A673 (cell line): ENCODE measurements at regions not wholly inside any gene's neighbourhood (a gene's known extent, or its start where the extent isn't known, plus 50 kb on each side); places are given as distances from the start of the nearest gene placed in this dataset.

Experiments
- BruUV-seq: library from RNA; stranded (reverse); fragments of 400-500 nt; replicated peaks from 2 replicates; lab custom pipeline; 2021; lab: Mats Ljungman, UMichigan
- CTCF ChIA-PET: fragments of 300-600 bp; sonication (Branson Sonifier 250); formaldehyde crosslinking; loops from one replicate; lab custom pipeline; 2022; ENCODE audit warnings: antibody characterized with exemption; lab: Charles Lee
- POLR2A ChIA-PET: fragments of 300-600 bp; sonication (Branson Sonifier 250); formaldehyde crosslinking; loops from one replicate; lab custom pipeline; 2022; ENCODE audit warnings: antibody characterized with exemption; ENCODE audit not compliant: low non-redundant PET; lab: Charles Lee
- DNase-seq: peaks from one replicate; pipeline ENCODE4 v3.0.0-alpha.2; 2015; ENCODE audit warnings: low spot score
- H3K27ac ChIP-seq: fragments of 200-600 bp; sonication (generic); 2 replicates; pipeline ENCODE4 v1.5.1; 2016; ENCODE audit warnings: mixed run types, low read depth, mild to moderate bottlenecking, mixed read lengths, antibody characterized with exemption, low read length; ENCODE audit not compliant: poor library complexity, severe bottlenecking
- H3K27me3 ChIP-seq: fragments of 200-600 bp; sonication (generic); replicated peaks from 2 replicates; pipeline ENCODE4 v1.6.1; 2017; ENCODE audit warnings: mixed run types, low read depth, mild to moderate bottlenecking, mixed read lengths, antibody characterized with exemption, low read length; ENCODE audit not compliant: insufficient read depth, poor library complexity
- H3K36me3 ChIP-seq: fragments of 200-600 bp; sonication (generic); 2 replicates; pipeline ENCODE4 v1.6.1; 2016; ENCODE audit warnings: mixed run types, mild to moderate bottlenecking, mixed read lengths, antibody characterized with exemption, low read length; ENCODE audit not compliant: insufficient read depth, poor library complexity, severe bottlenecking
- H3K4me1 ChIP-seq: fragments of 200-600 bp; sonication (generic); 2 replicates; pipeline ENCODE4 v1.6.1; 2017; ENCODE audit warnings: mixed run types, mild to moderate bottlenecking, mixed read lengths, antibody characterized with exemption, low read length; ENCODE audit not compliant: insufficient read depth, poor library complexity, severe bottlenecking
- H3K4me3 ChIP-seq: fragments of 200-600 bp; sonication (generic); 2 replicates; pipeline ENCODE4 v1.5.1; 2016; ENCODE audit warnings: low read depth, mixed run types, mild to moderate bottlenecking, mixed read lengths, low read length; ENCODE audit not compliant: poor library complexity, severe bottlenecking
- H3K9me3 ChIP-seq: fragments of 200-600 bp; sonication (generic); 2 replicates; pipeline ENCODE4 v1.6.1; 2016; ENCODE audit warnings: mixed run types, low read depth, mild to moderate bottlenecking, mixed read lengths, antibody characterized with exemption, low read length; ENCODE audit not compliant: poor library complexity, severe bottlenecking
- CTCF ChIP-seq: fragments of 300-800, 200-600 bp; sonication (generic); conservative IDR thresholded peaks from 2 replicates; pipeline ENCODE4 v1.5.1; 2017; ENCODE audit warnings: low read depth, mild to moderate bottlenecking, antibody characterized with exemption, low read length, moderate library complexity, mixed read lengths
- EZH2 ChIP-seq: fragments of 200-600 bp; sonication (generic); IDR thresholded peaks from 2 replicates; pipeline ENCODE4 v1.6.1; 2017; ENCODE audit warnings: borderline replicate concordance, low read depth, mild to moderate bottlenecking, mixed read lengths, antibody characterized with exemption, low read length; ENCODE audit not compliant: poor library complexity, severe bottlenecking
- intact Hi-C: fragments of 100-400 bp; cut with micrococcal nuclease; formaldehyde crosslinking; loops from one replicate; pipeline ENCODE4 v1.10.0; 2022; ENCODE audit not compliant: unreplicated experiment

- H3K9me3 ChIP-seq: no peaks in the 10 kb centered on the region
- TF ChIP-seq EZH2 (no peak), CTCF (no peak)
- no peak for DNase-seq
- no peaks in the 10 kb centered on the region for H3K36me3 ChIP-seq
- no peaks in the 10 kb centered on the region for H3K4me1 ChIP-seq
- BruUV-seq: no TSS peak
- intact Hi-C loops: no loop called here
- CTCF ChIA-PET: no interaction called here
- H3K27me3 ChIP-seq: peaks cover 49% of the 10 kb centered on the region
- POLR2A ChIA-PET: no interaction called here
- no peak overlapping the region for H3K27ac ChIP-seq
- H3K4me3 ChIP-seq: no peak overlapping the region
Observed at GRCh38 chr17:55959756-55960155, 193.5 kb upstream of the ANKFN1 start.

DNA sequence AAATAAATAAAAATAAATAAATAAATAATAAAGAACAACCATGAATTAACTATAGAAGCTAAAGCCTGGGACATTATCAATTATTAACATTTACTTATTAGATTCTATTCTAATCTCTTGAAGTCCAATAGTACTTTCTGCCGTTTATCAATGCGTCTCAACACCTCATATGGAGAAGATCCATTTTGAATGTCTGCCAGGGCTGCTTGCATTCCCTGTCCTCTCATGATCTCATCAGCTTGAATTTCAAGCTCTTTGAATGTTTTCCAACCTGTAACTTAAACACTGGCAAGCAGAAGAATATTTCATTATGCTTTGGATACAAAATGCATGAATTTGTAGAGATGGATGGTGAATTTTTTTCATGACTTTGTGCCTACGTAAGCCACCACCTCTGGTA is 191.9 kb upstream of the ANKFN1 start:
- Histone ChIP-seq H3K4me3 (no peak overlapping the region), H3K27me3 (peaks cover 65% of the 10 kb centered on the region), H3K9me3 (no peaks in the 10 kb centered on the region), H3K27ac (no peak overlapping the region), H3K36me3 (no peaks in the 10 kb centered on the region), H3K4me1 (no peaks in the 10 kb centered on the region)
- TF ChIP-seq CTCF: no peak
- intact Hi-C loops: no loop called here
- no peak for DNase-seq
- CTCF ChIA-PET: no interaction called here
- BruUV-seq: no TSS peak
- POLR2A ChIA-PET: no interaction called here

DNA sequence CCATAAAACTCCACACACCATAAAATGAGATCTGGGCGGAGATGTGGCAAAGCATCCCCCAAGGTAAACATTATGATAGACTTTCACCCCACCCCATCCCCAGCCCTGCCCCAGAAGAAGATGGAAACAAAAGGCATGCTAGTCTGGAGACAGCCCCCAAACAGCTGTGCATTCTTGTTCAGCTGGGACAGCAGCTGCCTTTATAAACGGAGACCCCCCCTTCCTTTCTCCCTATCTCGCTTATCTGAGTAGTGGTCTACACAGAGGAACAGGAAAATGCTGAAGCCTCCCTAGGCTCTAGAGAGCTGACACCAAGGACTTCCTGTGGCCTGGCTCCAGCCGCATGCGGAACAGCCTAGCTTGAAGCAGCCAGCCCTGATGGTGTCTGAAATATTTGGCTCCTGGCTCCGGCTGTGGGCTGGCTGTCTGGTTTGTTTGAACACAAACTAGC is 190.3 kb upstream of the ANKFN1 start:
- peaks cover 63% of the 10 kb centered on the region for H3K27me3 ChIP-seq
- DNase-seq: no peak
- POLR2A ChIA-PET: no interaction called here
- no peak overlapping the region for H3K4me3 ChIP-seq
- no peaks in the 10 kb centered on the region for H3K36me3 ChIP-seq
- BruUV-seq: no TSS peak
- no peaks in the 10 kb centered on the region for H3K9me3 ChIP-seq
- no peaks in the 10 kb centered on the region for H3K4me1 ChIP-seq
- TF ChIP-seq EZH2: no peak
- no peak for TF ChIP-seq CTCF
- intact Hi-C loops: no loop called here
- no peak overlapping the region for H3K27ac ChIP-seq
- CTCF ChIA-PET: no interaction called here
